H9 (cell line): ENCODE measurements at regions not wholly inside any gene's neighbourhood (a gene's known extent, or its start where the extent isn't known, plus 50 kb on each side); places are given as distances from the start of the nearest gene placed in this dataset.

Experiments
- DNase-seq: peaks from one replicate; pipeline ENCODE4 v3.0.0-alpha.2; 2017
- H2AFZ ChIP-seq: one replicate; pipeline ENCODE4 v1.6.1; 2013; ENCODE audit warnings: mild to moderate bottlenecking, low read length, control low read depth, moderate library complexity
- H2AK5ac ChIP-seq: 2 replicates; pipeline ENCODE4 v1.6.1; 2013; ENCODE audit warnings: low read length, control low read depth, mixed read lengths; ENCODE audit not compliant: insufficient read length
- H2BK120ac ChIP-seq: one replicate; pipeline ENCODE4 v1.6.1; 2013; ENCODE audit warnings: low read depth, mild to moderate bottlenecking, low read length, control low read depth, inconsistent platforms; ENCODE audit not compliant: poor library complexity, severe bottlenecking
- H2BK12ac ChIP-seq: 2 replicates; pipeline ENCODE4 v1.6.1; 2013; ENCODE audit warnings: low read length, control low read depth, mixed read lengths, low read depth; ENCODE audit not compliant: insufficient read length
- H2BK15ac ChIP-seq: 2 replicates; pipeline ENCODE4 v1.6.1; 2013; ENCODE audit warnings: low read depth, low read length, control low read depth
- H2BK20ac ChIP-seq: one replicate; pipeline ENCODE4 v1.6.1; 2013; ENCODE audit warnings: low read depth, mild to moderate bottlenecking, low read length, control low read depth, inconsistent platforms; ENCODE audit not compliant: poor library complexity, severe bottlenecking
- H2BK5ac ChIP-seq: 2 replicates; pipeline ENCODE4 v1.6.1; 2013; ENCODE audit warnings: low read length, control low read depth, mixed read lengths; ENCODE audit not compliant: insufficient read length
- H3K14ac ChIP-seq: 2 replicates; pipeline ENCODE4 v1.6.1; 2013; ENCODE audit warnings: low read length, control low read depth; ENCODE audit not compliant: insufficient read depth
- H3K18ac ChIP-seq: 2 replicates; pipeline ENCODE4 v1.6.1; 2013; ENCODE audit warnings: low read depth, mild to moderate bottlenecking, mixed read lengths, low read length, control low read depth; ENCODE audit not compliant: insufficient read length
- H3K23ac ChIP-seq: 2 replicates; pipeline ENCODE4 v1.6.1; 2013; ENCODE audit warnings: low read length, control low read depth, mixed read lengths, low read depth; ENCODE audit not compliant: insufficient read length
- H3K23me2 ChIP-seq: 2 replicates; pipeline ENCODE4 v1.6.1; 2013; ENCODE audit warnings: low read depth, mild to moderate bottlenecking, mixed read lengths, low read length, control low read depth; ENCODE audit not compliant: insufficient read length, poor library complexity, severe bottlenecking
- H3K27ac ChIP-seq: 2 replicates; pipeline ENCODE4 v1.5.1; 2013; ENCODE audit warnings: low read length, control low read depth, mixed read lengths, low read depth; ENCODE audit not compliant: insufficient read length
- H3K27me3 ChIP-seq: 2 replicates; pipeline ENCODE4 v1.6.1; 2013; ENCODE audit warnings: low read length, control low read depth, inconsistent platforms; ENCODE audit not compliant: insufficient read depth
- H3K4ac ChIP-seq: 2 replicates; pipeline ENCODE4 v1.6.1; 2013; ENCODE audit warnings: low read depth, mild to moderate bottlenecking, control low read depth, inconsistent platforms, low read length, moderate library complexity
- H3K4me1 ChIP-seq: 2 replicates; pipeline ENCODE4 v1.6.1; 2013; ENCODE audit warnings: low read length, control low read depth, inconsistent platforms; ENCODE audit not compliant: insufficient read depth
- H3K4me2 ChIP-seq: 2 replicates; pipeline ENCODE4 v1.6.1; 2013; ENCODE audit warnings: low read length, control low read depth, mixed read lengths; ENCODE audit not compliant: insufficient read length, insufficient read depth
- H3K56ac ChIP-seq: 2 replicates; pipeline ENCODE4 v1.6.1; 2013; ENCODE audit warnings: low read depth, mild to moderate bottlenecking, mixed read lengths, low read length, control low read depth; ENCODE audit not compliant: insufficient read length
- H3K79me1 ChIP-seq: 2 replicates; pipeline ENCODE4 v1.6.1; 2013; ENCODE audit warnings: low read depth, mild to moderate bottlenecking, moderate library complexity, low read length, control low read depth, inconsistent platforms; ENCODE audit not compliant: insufficient read depth, poor library complexity, severe bottlenecking
- H3K79me2 ChIP-seq: 2 replicates; pipeline ENCODE4 v1.6.1; 2013; ENCODE audit warnings: low read length, control low read depth, inconsistent platforms; ENCODE audit not compliant: insufficient read depth
- H3K9ac ChIP-seq: 2 replicates; pipeline ENCODE4 v1.6.1; 2013; ENCODE audit warnings: low read length, control low read depth, mixed read lengths; ENCODE audit not compliant: insufficient read length; ENCODE audit errors: extremely low read depth
- H3K9me3 ChIP-seq: one replicate; pipeline ENCODE4 v1.6.1; 2013; ENCODE audit warnings: low read depth, low read length, inconsistent platforms; ENCODE audit not compliant: control insufficient read depth
- H3T11ph ChIP-seq: one replicate; pipeline ENCODE4 v1.6.1; 2013; ENCODE audit warnings: mild to moderate bottlenecking, low read length, control low read depth, inconsistent platforms
- H4K20me1 ChIP-seq: one replicate; pipeline ENCODE4 v1.6.1; 2013; ENCODE audit not compliant: control insufficient read depth, insufficient read length, insufficient read depth
- H4K5ac ChIP-seq: 2 replicates; pipeline ENCODE4 v1.6.1; 2013; ENCODE audit warnings: low read depth, mild to moderate bottlenecking, mixed read lengths, low read length, control low read depth; ENCODE audit not compliant: insufficient read length
- H4K8ac ChIP-seq: replicated peaks from 2 replicates; pipeline ENCODE4 v1.6.1; 2013; ENCODE audit warnings: low read length, control low read depth, mixed read lengths, low read depth; ENCODE audit not compliant: insufficient read length
- H4K91ac ChIP-seq: 2 replicates; pipeline ENCODE4 v1.6.1; 2013; ENCODE audit warnings: low read depth, mild to moderate bottlenecking, moderate library complexity, mixed read lengths, low read length, control low read depth; ENCODE audit not compliant: insufficient read length
- H3K27ac Mint-ChIP-seq, 3 experiments: 2 replicates in 2 of 3; 3 replicates in 1 of 3; pipeline ENCODE4 v1.8.0; 2020 to 2021; ENCODE audit warnings: mixed read lengths in 3 of 3, mild to moderate bottlenecking in 1 of 3, moderate library complexity in 1 of 3
- H3K27me3 Mint-ChIP-seq: 2 replicates; pipeline ENCODE4 v1.8.0; 2021; ENCODE audit warnings: low read depth, mild to moderate bottlenecking, moderate library complexity, mixed read lengths
- H3K36me3 Mint-ChIP-seq, 3 experiments: 2 replicates in 2 of 3; 3 replicates in 1 of 3; pipeline ENCODE4 v1.8.0; 2020 to 2021; ENCODE audit warnings: low read depth in 3 of 3, mixed read lengths in 3 of 3; ENCODE audit not compliant: insufficient read depth in 1 of 3
- H3K4me1 Mint-ChIP-seq, 2 experiments: 2 replicates each; pipeline ENCODE4 v1.8.0; 2020; ENCODE audit warnings: mixed read lengths in 2 of 2
- H3K4me3 Mint-ChIP-seq, 2 experiments: 2 replicates in 1 of 2; 3 replicates in 1 of 2; pipeline ENCODE4 v1.8.0; 2020 to 2021; ENCODE audit warnings: mild to moderate bottlenecking in 2 of 2, mixed read lengths in 2 of 2, moderate library complexity in 1 of 2
- H3K9me3 Mint-ChIP-seq, 2 experiments: 2 replicates in 1 of 2; 3 replicates in 1 of 2; pipeline ENCODE4 v1.8.0; 2020; ENCODE audit warnings: mild to moderate bottlenecking in 2 of 2, mixed read lengths in 2 of 2, moderate library complexity in 1 of 2
- CTCF ChIP-seq: fragments of 200-600 bp; sonication (generic); conservative IDR thresholded peaks from 3 replicates; pipeline ENCODE4 v1.8.0; 2021; ENCODE audit warnings: antibody characterized with exemption, mild to moderate bottlenecking
- WGBS: extraction: QIAGEN DNeasy Blood & Tissue Kit; methylation state at CpG from one replicate; pipeline ENCODE4 v1.1.7; 2013; ENCODE audit warnings: missing lambda C conversion rate, low lambda C conversion rate, mixed read lengths; ENCODE audit not compliant: insufficient read length; ENCODE audit errors: extremely low coverage; 5-methylcytosine and 5-hydroxymethylcytosine counted together

- WGBS: no CpG with 5 or more reads among the region's 5 CpGs
- Histone ChIP-seq H2AFZ (no peak overlapping the region), H3K27ac (no peak overlapping the region)
Measured at GRCh38 chr18:31225668-31226067, 63.0 kb upstream of the DSC1 start.

More at GRCh38 chr18:31225668-31226067, 63.0 kb upstream of the DSC1 start:
- Histone ChIP-seq H3K14ac (no peak overlapping the region), H3K4me2 (no peak overlapping the region), H3K9me3 (no peaks in the 10 kb centered on the region), H3K9ac (no peak overlapping the region), H3K4ac (no peak overlapping the region), H3K4me1 (peaks cover 6% of the 10 kb centered on the region; the same call in 1 of the 2 replicates), H3T11ph (no peak overlapping the region), H2BK120ac (no peak overlapping the region), H3K79me1 (no peaks in the 10 kb centered on the region), H3K18ac (no peak overlapping the region), H2AK5ac (no peak overlapping the region), H2BK20ac (no peak overlapping the region), H4K8ac (no peak overlapping the region), H3K79me2 (no peaks in the 10 kb centered on the region), H4K20me1 (no peaks in the 10 kb centered on the region), H4K91ac (no peak overlapping the region), H4K5ac (no peak overlapping the region), H3K56ac (no peak overlapping the region), H2BK5ac (no peak overlapping the region), H3K27me3 (no peaks in the 10 kb centered on the region), H2BK12ac (no peak overlapping the region), H2BK15ac (no peak overlapping the region), H3K23ac (no peak overlapping the region), H3K23me2 (no peaks in the 10 kb centered on the region)
- no peaks in the 10 kb centered on the region for H3K27me3 Mint-ChIP-seq
- H3K27ac Mint-ChIP-seq: peak overlapping the region; percentile 73 to 91 (median 76)
- DNase-seq: peak; percentile 50
- peaks cover 9 to 10% of the 10 kb centered on the region in 2 experiments; a peak in 4 of 5 replicates for H3K9me3 Mint-ChIP-seq
- no peak for TF ChIP-seq CTCF
- peaks cover 11 to 13% of the 10 kb centered on the region in 2 experiments for H3K4me1 Mint-ChIP-seq
- H3K36me3 Mint-ChIP-seq: peaks cover 3 to 7% (median 6%) of the 10 kb centered on the region in 3 experiments; a peak in 5 of 7 replicates
- H3K4me3 Mint-ChIP-seq: no peak overlapping the region
